ENCODE measurements at regions not wholly inside any gene's neighbourhood (a gene's known extent, or its start where the extent isn't known, plus 50 kb on each side); places are given as distances from the start of the nearest gene placed in this dataset.

DNA sequence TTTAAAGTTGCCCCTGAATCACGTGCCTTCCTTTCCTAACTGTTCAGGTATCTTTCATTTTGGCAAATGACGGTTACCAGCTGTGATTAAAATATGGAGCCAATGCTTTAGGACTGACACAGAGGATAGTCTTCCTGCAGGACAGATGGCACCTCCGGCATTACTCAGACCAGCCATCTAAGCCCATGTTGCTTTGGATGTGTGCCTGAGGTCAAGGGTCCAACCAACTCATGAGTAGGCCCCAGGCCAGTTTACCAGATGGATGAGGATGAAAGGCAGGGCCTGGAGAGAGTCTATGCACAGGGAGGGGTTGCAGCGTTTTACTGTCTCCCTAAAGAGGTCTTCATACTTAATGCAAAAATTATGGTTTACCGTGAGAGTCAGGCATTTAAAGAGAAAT, 174.0 kb upstream of the GATB start:
- TF ChIP-seq CTCF (IDR thresholded peaks at IDR 0.05), result no peak
- TF ChIP-seq ZFX (IDR thresholded peaks at IDR 0.05; ENCODE audit: borderline replicate concordance), result no peak

Data from 22Rv1 (cell line).